ENCODE measurements at regions not wholly inside any gene's neighbourhood (a gene's known extent, or its start where the extent isn't known, plus 50 kb on each side); places are given as distances from the start of the nearest gene placed in this dataset.

DNA sequence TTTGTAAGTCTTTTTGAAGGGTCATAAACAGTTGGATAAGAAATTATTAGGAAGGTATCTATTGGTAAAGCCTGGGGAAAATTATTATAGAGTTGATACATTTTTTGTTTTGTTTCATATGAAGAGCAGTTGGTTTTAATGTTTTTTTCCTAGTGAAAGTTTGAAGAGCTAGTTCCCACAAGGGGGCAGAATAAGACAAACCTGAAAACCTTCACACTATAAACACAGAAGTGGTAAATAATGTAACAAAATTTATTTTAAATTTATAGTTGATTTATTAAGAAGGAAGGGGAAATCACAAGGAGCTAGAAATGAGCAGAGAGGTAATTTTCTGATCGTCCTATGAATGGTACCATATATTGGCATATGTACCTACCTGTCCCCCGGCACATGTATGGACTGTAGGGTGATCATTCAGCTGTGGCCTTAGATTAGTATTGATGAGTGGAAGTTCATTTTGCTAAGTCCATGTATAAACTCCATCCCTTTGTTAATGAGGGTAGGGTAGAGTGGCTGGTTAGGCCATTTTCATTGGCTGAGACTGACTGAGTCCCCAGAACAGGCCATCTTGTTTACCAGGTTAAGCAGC lies 116.3 kb downstream of the TANC2 start:
- TF ChIP-seq POLR2AphosphoS5 (IDR thresholded peaks at IDR 0.05): no peak
- TF ChIP-seq, protein P1, sequence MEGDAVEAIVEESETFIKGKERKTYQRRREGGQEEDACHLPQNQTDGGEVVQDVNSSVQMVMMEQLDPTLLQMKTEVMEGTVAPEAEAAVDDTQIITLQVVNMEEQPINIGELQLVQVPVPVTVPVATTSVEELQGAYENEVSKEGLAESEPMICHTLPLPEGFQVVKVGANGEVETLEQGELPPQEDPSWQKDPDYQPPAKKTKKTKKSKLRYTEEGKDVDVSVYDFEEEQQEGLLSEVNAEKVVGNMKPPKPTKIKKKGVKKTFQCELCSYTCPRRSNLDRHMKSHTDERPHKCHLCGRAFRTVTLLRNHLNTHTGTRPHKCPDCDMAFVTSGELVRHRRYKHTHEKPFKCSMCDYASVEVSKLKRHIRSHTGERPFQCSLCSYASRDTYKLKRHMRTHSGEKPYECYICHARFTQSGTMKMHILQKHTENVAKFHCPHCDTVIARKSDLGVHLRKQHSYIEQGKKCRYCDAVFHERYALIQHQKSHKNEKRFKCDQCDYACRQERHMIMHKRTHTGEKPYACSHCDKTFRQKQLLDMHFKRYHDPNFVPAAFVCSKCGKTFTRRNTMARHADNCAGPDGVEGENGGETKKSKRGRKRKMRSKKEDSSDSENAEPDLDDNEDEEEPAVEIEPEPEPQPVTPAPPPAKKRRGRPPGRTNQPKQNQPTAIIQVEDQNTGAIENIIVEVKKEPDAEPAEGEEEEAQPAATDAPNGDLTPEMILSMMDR (IDR thresholded peaks at IDR 0.05): peak in 1 of 4 experiments; percentile 32
- TF ChIP-seq POLR2A (IDR thresholded peaks at IDR 0.05): no peak
- TF ChIP-seq EP300 (IDR thresholded peaks at IDR 0.05): no peak
